Tibial nerve (tissue), 4 donors: ENCODE measurements at regions not wholly inside any gene's neighbourhood (a gene's known extent, or its start where the extent isn't known, plus 50 kb on each side); places are given as distances from the start of the nearest gene placed in this dataset.

Experiments used
- DNase-seq, 2 donors: peaks; one replicate each; pipeline ENCODE4 v3.0.0-alpha.2; 2019; ENCODE audit warnings: low spot score in 2 of 2
- H3K27ac ChIP-seq, 4 donors: fragments of 200-600 bp; sonication (generic) in 3 of 4; one replicate each; pipeline ENCODE4 v1.5.1; 2017 to 2019; ENCODE audit warnings: mild to moderate bottlenecking in 1 of 4
- H3K27me3 ChIP-seq, 2 donors: fragments of 200-600 bp; sonication (generic) in 1 of 2; one replicate each; pipeline versions ENCODE4 v1.5.1 to v1.6.0; 2017 to 2019
- H3K36me3 ChIP-seq, 3 donors: fragments of 200-600 bp; sonication (generic); one replicate each; pipeline ENCODE4 v1.5.1; 2018 to 2019
- H3K4me1 ChIP-seq, 4 donors: fragments of 200-600 bp; sonication (generic) in 3 of 4; one replicate each; pipeline ENCODE4 v1.5.1; 2017 to 2019
- H3K4me3 ChIP-seq, 4 donors: fragments of 200-600 bp; sonication (generic) in 3 of 4; one replicate each; pipeline ENCODE4 v1.5.1; 2017 to 2019; ENCODE audit warnings: mild to moderate bottlenecking in 1 of 4, moderate library complexity in 1 of 4
- H3K9me3 ChIP-seq, 4 donors: fragments of 200-600 bp; sonication (generic) in 3 of 4; one replicate each; pipeline ENCODE4 v1.5.1; 2017 to 2019
- EP300 ChIP-seq, 2 donors: sonication (generic); formaldehyde crosslinking; IDR thresholded peaks; one replicate each; pipeline ENCODE4 v1.6.1; 2017; ENCODE audit warnings: antibody characterized with exemption in 2 of 2, mild to moderate bottlenecking in 1 of 2
- POLR2A ChIP-seq, 2 donors: fragments of 450-650 bp; IDR thresholded peaks; one replicate each; pipeline ENCODE4 v1.6.1; 2017; ENCODE audit warnings: antibody characterized with exemption in 2 of 2, mild to moderate bottlenecking in 2 of 2, moderate library complexity in 2 of 2
- WGBS, 2 donors: methylation state at CpG; one replicate each; pipeline ENCODE4 v1.1.5; 2018; 5-methylcytosine and 5-hydroxymethylcytosine counted together
- TF ChIP-seq, protein P1 (sequence below), 5 experiments: fragments of 200-600 bp in 3 of 5; fragments of 450-650 bp in 2 of 5; sonication (generic) in 3 of 5; IDR thresholded peaks; one replicate each; pipeline ENCODE4 v1.5.1; 2016 to 2019; ENCODE audit warnings: antibody characterized with exemption in 5 of 5, mild to moderate bottlenecking in 3 of 5, moderate library complexity in 2 of 5

DNA sequence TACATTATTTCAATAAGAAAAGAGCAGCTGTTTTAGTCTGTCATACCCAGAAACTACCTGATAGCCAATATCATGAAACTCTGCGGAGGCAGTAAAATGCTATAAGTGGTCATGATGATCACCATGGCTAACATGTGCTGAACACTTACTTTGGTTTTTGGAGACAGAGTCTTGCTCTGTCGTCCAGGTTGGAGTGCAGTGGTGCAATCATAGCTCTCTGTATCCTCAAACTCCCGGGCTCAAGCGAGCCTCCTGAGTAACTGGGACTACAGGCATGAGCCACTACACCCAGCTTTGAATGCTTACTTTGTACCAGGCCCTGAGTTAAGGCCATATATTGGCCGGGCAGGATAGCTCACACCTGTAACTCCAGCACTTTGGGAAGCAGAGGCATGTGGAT, 101.2 kb upstream of the DHX40 start:
- Histone ChIP-seq H3K27ac (no peak overlapping the region), H3K9me3 (no peaks in the 10 kb centered on the region), H3K36me3 (no peaks in the 10 kb centered on the region), H3K4me3 (no peak overlapping the region), H3K4me1 (no peaks in the 10 kb centered on the region), H3K27me3 (no peaks in the 10 kb centered on the region)
- TF ChIP-seq POLR2A (IDR thresholded peaks at IDR 0.05) = no peak
- TF ChIP-seq EP300 (IDR thresholded peaks at IDR 0.05) = no peak
- TF ChIP-seq, protein P1, sequence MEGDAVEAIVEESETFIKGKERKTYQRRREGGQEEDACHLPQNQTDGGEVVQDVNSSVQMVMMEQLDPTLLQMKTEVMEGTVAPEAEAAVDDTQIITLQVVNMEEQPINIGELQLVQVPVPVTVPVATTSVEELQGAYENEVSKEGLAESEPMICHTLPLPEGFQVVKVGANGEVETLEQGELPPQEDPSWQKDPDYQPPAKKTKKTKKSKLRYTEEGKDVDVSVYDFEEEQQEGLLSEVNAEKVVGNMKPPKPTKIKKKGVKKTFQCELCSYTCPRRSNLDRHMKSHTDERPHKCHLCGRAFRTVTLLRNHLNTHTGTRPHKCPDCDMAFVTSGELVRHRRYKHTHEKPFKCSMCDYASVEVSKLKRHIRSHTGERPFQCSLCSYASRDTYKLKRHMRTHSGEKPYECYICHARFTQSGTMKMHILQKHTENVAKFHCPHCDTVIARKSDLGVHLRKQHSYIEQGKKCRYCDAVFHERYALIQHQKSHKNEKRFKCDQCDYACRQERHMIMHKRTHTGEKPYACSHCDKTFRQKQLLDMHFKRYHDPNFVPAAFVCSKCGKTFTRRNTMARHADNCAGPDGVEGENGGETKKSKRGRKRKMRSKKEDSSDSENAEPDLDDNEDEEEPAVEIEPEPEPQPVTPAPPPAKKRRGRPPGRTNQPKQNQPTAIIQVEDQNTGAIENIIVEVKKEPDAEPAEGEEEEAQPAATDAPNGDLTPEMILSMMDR (IDR thresholded peaks at IDR 0.05) = no peak
- WGBS, 2 donors = 91 to 93% methylated on average over 5 of the region's 5 CpGs
- no peak for DNase-seq

- Histone ChIP-seq H3K4me1 (no peaks in the 10 kb centered on the region), H3K4me3 (no peak overlapping the region), H3K9me3 (no peaks in the 10 kb centered on the region), H3K27me3 (no peaks in the 10 kb centered on the region), H3K27ac (no peak overlapping the region), H3K36me3 (no peaks in the 10 kb centered on the region)
- 80 to 83% methylated on average over 6 of the region's 6 CpGs for WGBS, 2 donors
- no peak for DNase-seq
- TF ChIP-seq POLR2A (IDR thresholded peaks at IDR 0.05) = no peak
- TF ChIP-seq EP300 (IDR thresholded peaks at IDR 0.05) = no peak
- TF ChIP-seq, protein P1 (IDR thresholded peaks at IDR 0.05) = no peak
Measured at GRCh38 chr17:59465949-59466307, 99.5 kb upstream of the DHX40 start.

- Histone ChIP-seq H3K4me1 (no peaks in the 10 kb centered on the region), H3K36me3 (no peaks in the 10 kb centered on the region), H3K27me3 (no peaks in the 10 kb centered on the region), H3K27ac (no peak overlapping the region), H3K9me3 (no peaks in the 10 kb centered on the region), H3K4me3 (no peak overlapping the region)
- TF ChIP-seq POLR2A (IDR thresholded peaks at IDR 0.05) = no peak
- TF ChIP-seq, protein P1 (IDR thresholded peaks at IDR 0.05) = no peak
- no peak for TF ChIP-seq EP300 (IDR thresholded peaks at IDR 0.05)
- WGBS, 2 donors = 87 to 90% methylated on average over 5 of the region's 5 CpGs
- DNase-seq = no peak
Measured at GRCh38 chr17:59466946-59467801, 98.2 kb upstream of the DHX40 start.

DNA sequence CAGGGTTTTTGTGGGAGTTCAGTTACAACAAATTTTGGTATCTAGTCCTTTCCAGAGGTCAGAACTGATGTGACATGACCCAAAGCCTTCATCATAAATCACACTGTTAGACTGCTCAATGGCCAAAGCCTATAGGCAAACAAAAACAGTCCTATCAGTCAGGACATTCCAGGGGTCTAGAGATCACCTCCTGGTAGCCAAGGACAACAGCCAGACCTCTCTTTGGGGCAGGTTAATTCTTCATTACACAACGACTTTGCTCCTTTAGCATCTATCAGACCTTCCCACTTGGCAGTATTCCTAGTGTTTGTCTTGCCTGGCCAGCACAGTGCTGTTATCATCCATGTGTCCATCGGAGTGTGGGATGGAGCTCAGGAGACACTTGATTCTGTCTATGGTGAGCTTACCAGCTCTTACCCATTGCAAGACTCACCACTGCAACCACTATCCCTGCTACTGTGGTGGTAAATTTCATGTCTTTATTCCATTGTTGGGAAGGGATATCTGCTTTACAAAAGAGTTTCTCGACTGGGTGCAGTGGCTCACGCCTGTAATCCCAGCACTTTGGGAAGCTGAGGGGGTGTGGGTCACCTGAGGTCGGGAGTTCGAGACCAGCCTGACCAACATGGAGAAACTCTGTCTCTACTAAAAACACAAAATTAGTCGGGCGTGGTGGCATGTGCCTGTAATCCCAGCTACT, 95.5 kb upstream of the DHX40 start:
- Histone ChIP-seq H3K27me3 (no peaks in the 10 kb centered on the region), H3K9me3 (no peaks in the 10 kb centered on the region), H3K27ac (no peak overlapping the region), H3K36me3 (no peaks in the 10 kb centered on the region), H3K4me3 (no peak overlapping the region), H3K4me1 (no peaks in the 10 kb centered on the region)
- WGBS, 2 donors = 79 to 81% methylated on average over 8 of the region's 8 CpGs
- TF ChIP-seq, protein P1 (IDR thresholded peaks at IDR 0.05) = no peak
- TF ChIP-seq EP300 (IDR thresholded peaks at IDR 0.05) (no peak), POLR2A (IDR thresholded peaks at IDR 0.05) (no peak)
- no peak for DNase-seq

DNA sequence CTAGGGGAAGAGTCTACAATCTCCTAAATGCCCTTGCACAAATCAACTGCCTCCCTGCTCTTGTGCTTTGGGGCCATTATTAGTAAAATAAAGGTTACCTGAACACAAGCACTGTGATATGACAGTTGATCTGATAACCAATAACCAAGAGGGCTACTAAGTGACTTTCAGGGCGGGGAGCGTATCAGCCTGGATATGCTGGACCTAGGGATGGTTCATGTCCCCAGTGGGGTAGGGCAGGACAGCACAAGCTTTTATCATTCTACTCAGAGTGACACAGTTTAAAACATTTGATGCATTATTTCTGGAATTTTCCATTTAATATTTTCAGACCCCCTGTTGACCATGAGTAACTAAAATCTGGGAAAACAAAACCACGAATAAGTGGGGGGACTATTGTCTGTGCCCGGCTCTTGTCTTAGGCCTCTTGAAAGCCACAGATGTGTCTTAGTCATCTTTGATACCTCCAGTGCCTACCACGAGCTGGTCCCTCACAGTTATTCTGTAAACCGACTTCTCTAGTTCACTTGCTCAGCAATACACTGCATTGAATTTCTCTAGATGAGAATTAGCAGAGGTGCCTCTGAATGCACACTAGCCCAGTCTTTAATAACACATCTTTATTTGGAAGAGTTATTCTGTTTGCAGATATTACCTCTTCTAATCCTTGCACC, 94.6 kb upstream of the DHX40 start:
- no peaks in the 10 kb centered on the region for H3K27me3 ChIP-seq

More for the DNA sequence above, 94.6 kb upstream of the DHX40 start:
- WGBS, 2 donors = 89 to 91% methylated on average over 6 of the region's 6 CpGs
- no peaks in the 10 kb centered on the region for H3K36me3 ChIP-seq
- H3K4me1 ChIP-seq = no peaks in the 10 kb centered on the region
- no peak overlapping the region for H3K4me3 ChIP-seq
- no peak for DNase-seq
- no peak overlapping the region for H3K27ac ChIP-seq
- no peaks in the 10 kb centered on the region for H3K9me3 ChIP-seq
- TF ChIP-seq POLR2A (IDR thresholded peaks at IDR 0.05) = no peak
- TF ChIP-seq, protein P1 (IDR thresholded peaks at IDR 0.05) = no peak
- TF ChIP-seq EP300 (IDR thresholded peaks at IDR 0.05) = no peak
